ENCODE measurements at regions not wholly inside any gene's neighbourhood (a gene's known extent, or its start where the extent isn't known, plus 50 kb on each side); places are given as distances from the start of the nearest gene placed in this dataset.

- no peak for DNase-seq
- Histone ChIP-seq H3K9me3 (no peaks in the 10 kb centered on the region), H3K9ac (no peak overlapping the region), H3K27ac (ENCODE audit: low read depth in 2 of 2, low read length in 1 of 2) (no peak overlapping the region), H3K4me1 (ENCODE audit: control insufficient read depth in 1 of 2, insufficient read depth in 2 of 2, low read depth in 1 of 2, low read length in 1 of 2) (peaks cover 0 to 19% of the 10 kb centered on the region in 2 experiments; a peak in 1 of 4 replicates), H3K4me3 (ENCODE audit: low read depth in 2 of 2, low read length in 1 of 2) (no peak overlapping the region), H2AFZ (ENCODE audit: low read depth) (no peak overlapping the region), H3K27me3 (ENCODE audit: insufficient read depth) (no peaks in the 10 kb centered on the region), H4K20me1 (ENCODE audit: insufficient read depth) (no peaks in the 10 kb centered on the region), H3K9me2 (no peaks in the 10 kb centered on the region), H3K4me2 (no peak overlapping the region), H3K79me2 (ENCODE audit: insufficient read depth) (no peaks in the 10 kb centered on the region), H3F3A (replicated peaks; ENCODE audit: insufficient read depth) (peaks cover 34% of the 10 kb centered on the region), H3K36me3 (replicated peaks in 1 of 2; ENCODE audit: control insufficient read depth in 1 of 2, insufficient read depth in 2 of 2, low read length in 1 of 2) (no peaks in the 10 kb centered on the region)
- POLR2A ChIA-PET, result no interaction called here
- CTCF ChIA-PET, result interaction anchor here (0.8 to 1.4 kb wide), 3 partner anchors 10 to 1593 kb away, joined by 3 read pairs; no protein-coding TSS in a partner anchor
- TF ChIP-seq EZH2phosphoT487 (IDR thresholded peaks at IDR 0.05; ENCODE audit: borderline replicate concordance, low read depth) (no peak), SMC3 (IDR thresholded peaks at IDR 0.05; ENCODE audit: low read depth, low read length) (peak; percentile 39; the same call in 1 of the 2 replicates), RAD21 (IDR thresholded peaks at IDR 0.05; ENCODE audit: low read length) (peak; percentile 55), CTCF (IDR thresholded peaks at IDR 0.05) (peak; percentile 44)
These were observed 57.8 kb upstream of the MMADHC start for GRCh38 chr2:149645391-149645790.
